ENCODE measurements at regions not wholly inside any gene's neighbourhood (a gene's known extent, or its start where the extent isn't known, plus 50 kb on each side); places are given as distances from the start of the nearest gene placed in this dataset.
"Not testable (repeated sequence)": the region's sequence is repeated elsewhere in the genome, so short reads cannot be mapped to it uniquely, and the experiment has no call there.

- no peak overlapping the region for H3K27ac Mint-ChIP-seq
- H3K36me3 Mint-ChIP-seq, result no peaks in the 10 kb centered on the region
- H3K4me3 Mint-ChIP-seq, result no peak overlapping the region
- H3K4me1 Mint-ChIP-seq, result peaks cover 4% of the 10 kb centered on the region
- H3K27me3 Mint-ChIP-seq, result no peaks in the 10 kb centered on the region
- ATAC-seq (ENCODE audit: low read depth) (no peak), DNase-seq (ENCODE audit: low spot score in 2 of 2) (no peak)
- H3K9me3 Mint-ChIP-seq, result no peaks in the 10 kb centered on the region
Observed at GRCh38 chr5:98307811-98308210, 465.7 kb upstream of the RGMB start.

- no peaks in the 10 kb centered on the region for H3K36me3 Mint-ChIP-seq
- DNase-seq (ENCODE audit: low spot score in 2 of 2), result no peak
- H3K27ac Mint-ChIP-seq, result no peak overlapping the region
- H3K9me3 Mint-ChIP-seq, result no peaks in the 10 kb centered on the region
- no peak for ATAC-seq (ENCODE audit: low read depth)
- no peaks in the 10 kb centered on the region for H3K27me3 Mint-ChIP-seq
- no peak overlapping the region for H3K4me3 Mint-ChIP-seq
- H3K4me1 Mint-ChIP-seq, result peaks cover 4% of the 10 kb centered on the region
Observed at GRCh38 chr5:98308231-98308630, 465.2 kb upstream of the RGMB start.

- H3K27me3 Mint-ChIP-seq, result no peaks in the 10 kb centered on the region
- H3K4me1 Mint-ChIP-seq, result peaks cover 4% of the 10 kb centered on the region
- H3K27ac Mint-ChIP-seq, result no peak overlapping the region
- no peaks in the 10 kb centered on the region for H3K9me3 Mint-ChIP-seq
- DNase-seq (ENCODE audit: low spot score in 2 of 2) (no peak), ATAC-seq (ENCODE audit: low read depth) (no peak)
- H3K4me3 Mint-ChIP-seq, result no peak overlapping the region
- H3K36me3 Mint-ChIP-seq, result no peaks in the 10 kb centered on the region
Observed at GRCh38 chr5:98308960-98309359, 464.5 kb upstream of the RGMB start.

- no peak for DNase-seq (ENCODE audit: low spot score in 2 of 2)
- ATAC-seq (ENCODE audit: low read depth), result no peak
Observed at GRCh38 chr5:98309785-98310598, 463.5 kb upstream of the RGMB start.

GRCh38 chr5:98314292-98314691 lies 459.2 kb upstream of the RGMB start:
- ATAC-seq (ENCODE audit: low read depth) (no peak), DNase-seq (ENCODE audit: low spot score in 2 of 2) (no peak)
- H3K27ac Mint-ChIP-seq, result no peak overlapping the region

More at GRCh38 chr5:98309785-98310598, 463.5 kb upstream of the RGMB start:
- H3K4me3 Mint-ChIP-seq, result no peak overlapping the region
- no peaks in the 10 kb centered on the region for H3K9me3 Mint-ChIP-seq
- no peaks in the 10 kb centered on the region for H3K36me3 Mint-ChIP-seq
- H3K27me3 Mint-ChIP-seq, result no peaks in the 10 kb centered on the region
- H3K4me1 Mint-ChIP-seq, result peaks cover 4% of the 10 kb centered on the region
- H3K27ac Mint-ChIP-seq, result no peak overlapping the region

GRCh38 chr5:98318386-98318785 lies 455.1 kb upstream of the RGMB start:
- no peak for ATAC-seq (ENCODE audit: low read depth)
- Mint-ChIP-seq H3K36me3 (no peaks in the 10 kb centered on the region), H3K4me3 (no peak overlapping the region), H3K27ac (no peak overlapping the region), H3K4me1 (no peaks in the 10 kb centered on the region), H3K9me3 (no peaks in the 10 kb centered on the region), H3K27me3 (peaks cover 2% of the 10 kb centered on the region)
- DNase-seq (ENCODE audit: low spot score in 2 of 2), result no peak

More at GRCh38 chr5:98314292-98314691, 459.2 kb upstream of the RGMB start:
- Mint-ChIP-seq H3K9me3 (no peaks in the 10 kb centered on the region), H3K36me3 (no peaks in the 10 kb centered on the region), H3K4me3 (no peak overlapping the region), H3K27me3 (no peaks in the 10 kb centered on the region), H3K4me1 (peaks cover 4% of the 10 kb centered on the region)

- H3K9me3 Mint-ChIP-seq, result no peaks in the 10 kb centered on the region
- no peaks in the 10 kb centered on the region for H3K36me3 Mint-ChIP-seq
- DNase-seq (ENCODE audit: low spot score in 2 of 2) (no peak), ATAC-seq (ENCODE audit: low read depth) (no peak)
- no peaks in the 10 kb centered on the region for H3K4me1 Mint-ChIP-seq
- no peak overlapping the region for H3K27ac Mint-ChIP-seq
- peaks cover 2% of the 10 kb centered on the region for H3K27me3 Mint-ChIP-seq
- H3K4me3 Mint-ChIP-seq, result no peak overlapping the region
Observed at GRCh38 chr5:98319299-98320011, 454.0 kb upstream of the RGMB start.

- H3K9me3 Mint-ChIP-seq, result no peaks in the 10 kb centered on the region
Observed at GRCh38 chr5:98320343-98320742, 453.1 kb upstream of the RGMB start.

GRCh38 chr5:98321361-98321760 lies 452.1 kb upstream of the RGMB start:
- no peak for DNase-seq (ENCODE audit: low spot score in 2 of 2)
- H3K27me3 Mint-ChIP-seq, result peaks cover 2% of the 10 kb centered on the region
- no peaks in the 10 kb centered on the region for H3K9me3 Mint-ChIP-seq
- no peak overlapping the region for H3K4me3 Mint-ChIP-seq
- no peaks in the 10 kb centered on the region for H3K4me1 Mint-ChIP-seq
- H3K36me3 Mint-ChIP-seq, result no peaks in the 10 kb centered on the region
- no peak for ATAC-seq (ENCODE audit: low read depth)
- no peak overlapping the region for H3K27ac Mint-ChIP-seq

More at GRCh38 chr5:98320343-98320742, 453.1 kb upstream of the RGMB start:
- Mint-ChIP-seq H3K36me3 (no peaks in the 10 kb centered on the region), H3K4me3 (no peak overlapping the region), H3K4me1 (no peaks in the 10 kb centered on the region), H3K27me3 (peaks cover 2% of the 10 kb centered on the region), H3K27ac (no peak overlapping the region)
- DNase-seq (ENCODE audit: low spot score in 2 of 2) (no peak), ATAC-seq (ENCODE audit: low read depth) (no peak)

- not testable (repeated sequence) for H3K9me3 Mint-ChIP-seq; ATAC-seq (ENCODE audit: low read depth); DNase-seq (ENCODE audit: low spot score in 2 of 2); H3K4me1 Mint-ChIP-seq; H3K36me3 Mint-ChIP-seq; H3K27ac Mint-ChIP-seq; H3K4me3 Mint-ChIP-seq; H3K27me3 Mint-ChIP-seq
Observed at GRCh38 chr5:98325187-98325586, 448.3 kb upstream of the RGMB start.

- Mint-ChIP-seq H3K9me3 (peaks cover 3% of the 10 kb centered on the region), H3K27ac (no peak overlapping the region), H3K4me1 (peaks cover 2% of the 10 kb centered on the region), H3K27me3 (no peaks in the 10 kb centered on the region), H3K4me3 (no peak overlapping the region), H3K36me3 (no peaks in the 10 kb centered on the region)
- DNase-seq (ENCODE audit: low spot score in 2 of 2) (no peak), ATAC-seq (ENCODE audit: low read depth) (no peak)
Observed at GRCh38 chr5:98328015-98328414, 445.4 kb upstream of the RGMB start.

GRCh38 chr5:98330871-98331270 lies 442.6 kb upstream of the RGMB start:
- DNase-seq (ENCODE audit: low spot score in 2 of 2) (no peak), ATAC-seq (ENCODE audit: low read depth) (no peak)
- Mint-ChIP-seq H3K4me1 (peaks cover 2% of the 10 kb centered on the region), H3K9me3 (peaks cover 5% of the 10 kb centered on the region), H3K27ac (no peak overlapping the region), H3K27me3 (no peaks in the 10 kb centered on the region), H3K4me3 (no peak overlapping the region), H3K36me3 (no peaks in the 10 kb centered on the region)

GRCh38 chr5:98333921-98334320 lies 439.5 kb upstream of the RGMB start:
- ATAC-seq (ENCODE audit: low read depth) (no peak), DNase-seq (ENCODE audit: low spot score in 2 of 2) (no peak)
- Mint-ChIP-seq H3K4me3 (no peak overlapping the region), H3K4me1 (peaks cover 2% of the 10 kb centered on the region), H3K36me3 (no peaks in the 10 kb centered on the region), H3K27ac (no peak overlapping the region), H3K9me3 (peaks cover 5% of the 10 kb centered on the region), H3K27me3 (no peaks in the 10 kb centered on the region)

- ATAC-seq (ENCODE audit: low read depth), result no peak
- no peak for DNase-seq (ENCODE audit: low spot score in 2 of 2)
- Mint-ChIP-seq H3K9me3 (peaks cover 3% of the 10 kb centered on the region), H3K4me1 (peaks cover 2% of the 10 kb centered on the region), H3K36me3 (no peaks in the 10 kb centered on the region), H3K27ac (no peak overlapping the region), H3K27me3 (no peaks in the 10 kb centered on the region), H3K4me3 (no peak overlapping the region)
Observed at GRCh38 chr5:98334946-98335345, 438.5 kb upstream of the RGMB start.

Measured in memory B cell (primary cell).